Skeletal muscle satellite cell (primary cell): ENCODE measurements at regions not wholly inside any gene's neighbourhood (a gene's known extent, or its start where the extent isn't known, plus 50 kb on each side); places are given as distances from the start of the nearest gene placed in this dataset.

Source experiments
- H3K27me3 ChIP-seq: 2 replicates; pipeline ENCODE4 v1.7.0; 2013; ENCODE audit warnings: low read length; ENCODE audit not compliant: control insufficient read depth, insufficient read depth
- H3K36me3 ChIP-seq: 2 replicates; pipeline ENCODE4 v1.7.0; 2013; ENCODE audit warnings: mild to moderate bottlenecking, control low read depth, low read length; ENCODE audit not compliant: insufficient read depth
- H3K4me1 ChIP-seq: 2 replicates; pipeline ENCODE4 v1.7.0; 2013; ENCODE audit warnings: low read length; ENCODE audit not compliant: control insufficient read depth, insufficient read depth
- H3K4me2 ChIP-seq: 2 replicates; pipeline ENCODE4 v1.7.0; 2013; ENCODE audit warnings: mild to moderate bottlenecking, low read length
- H3K4me3 ChIP-seq: 2 replicates; pipeline ENCODE4 v1.7.0; 2013; ENCODE audit warnings: low read length
- H3K9ac ChIP-seq: 2 replicates; pipeline ENCODE4 v1.7.0; 2013; ENCODE audit warnings: mild to moderate bottlenecking, low read depth, low read length, moderate library complexity
- H3K9me3 ChIP-seq: replicated peaks from 2 replicates; pipeline ENCODE4 v1.7.0; 2013; ENCODE audit warnings: mild to moderate bottlenecking, control low read depth, low read length

DNA sequence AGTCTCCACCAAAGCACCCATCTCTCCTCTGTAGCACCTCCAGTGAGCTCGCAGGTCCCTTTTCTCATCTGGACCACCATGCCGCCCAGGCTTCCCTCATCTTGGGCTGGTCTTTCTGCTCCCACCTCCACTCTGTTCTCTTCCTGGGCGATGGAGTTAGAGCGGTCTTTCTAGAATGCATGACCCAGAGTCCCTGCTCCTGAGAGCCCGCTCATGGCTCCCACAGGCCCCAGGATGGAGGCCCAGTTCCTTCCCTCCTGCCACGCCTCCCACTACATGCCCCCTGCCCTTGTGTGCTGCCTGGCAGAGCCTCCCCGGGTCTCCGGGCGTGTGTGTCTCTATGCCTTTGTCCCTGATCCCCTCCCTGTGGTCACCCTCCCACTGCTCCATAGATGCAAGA is 100.7 kb upstream of the RTL1 start:
- peaks cover 50% of the 10 kb centered on the region for H3K36me3 ChIP-seq
- no peak overlapping the region for H3K4me2 ChIP-seq
- no peaks in the 10 kb centered on the region for H3K9me3 ChIP-seq
- H3K9ac ChIP-seq: no peak overlapping the region
- H3K4me3 ChIP-seq: no peak overlapping the region
- H3K4me1 ChIP-seq: peaks cover 30% of the 10 kb centered on the region
- H3K27me3 ChIP-seq: no peaks in the 10 kb centered on the region

DNA sequence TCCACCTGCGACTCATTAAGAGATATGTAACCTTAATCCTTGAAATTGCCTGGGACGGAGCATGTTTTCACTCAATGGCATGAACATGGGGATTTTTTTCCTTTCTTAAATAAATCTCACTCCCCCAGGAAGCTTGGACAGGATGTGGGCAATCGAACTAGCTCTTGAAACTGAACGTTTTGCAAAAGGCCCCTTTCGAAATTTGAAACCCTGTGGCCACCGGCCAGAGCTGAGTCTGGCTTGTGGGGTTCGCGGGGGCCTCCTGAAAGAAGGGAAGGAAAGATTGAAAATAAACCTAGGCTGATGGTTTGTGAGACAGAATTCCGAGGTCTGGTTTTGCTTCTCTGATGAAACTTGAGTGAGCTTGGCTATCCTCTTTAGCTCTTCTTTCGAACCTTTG is 101.4 kb upstream of the RTL1 start:
- Histone ChIP-seq H3K9ac (no peak overlapping the region), H3K9me3 (no peaks in the 10 kb centered on the region), H3K27me3 (no peaks in the 10 kb centered on the region), H3K4me1 (peaks cover 30% of the 10 kb centered on the region), H3K36me3 (peaks cover 57% of the 10 kb centered on the region), H3K4me3 (no peak overlapping the region), H3K4me2 (no peak overlapping the region)

DNA sequence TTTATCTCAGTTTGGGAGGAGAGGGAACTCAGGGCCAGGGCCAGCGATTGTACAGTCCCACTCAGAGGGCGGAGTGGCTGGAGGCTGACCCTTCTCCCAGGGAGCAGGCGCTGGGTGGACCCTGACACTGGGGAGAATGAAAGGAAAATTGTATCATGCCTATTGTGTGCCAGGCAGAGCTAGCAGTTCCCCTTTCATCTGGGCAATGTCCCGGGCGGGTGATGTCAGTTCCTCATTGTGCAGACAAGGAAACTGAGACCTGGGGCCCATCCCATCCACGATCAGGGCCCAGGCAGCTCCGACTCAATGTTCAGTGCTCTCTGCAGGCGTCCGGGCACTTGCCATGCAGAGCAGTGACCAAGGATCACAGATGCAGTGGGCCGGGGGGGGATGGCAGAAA is 101.9 kb upstream of the RTL1 start:
- Histone ChIP-seq H3K9me3 (no peaks in the 10 kb centered on the region), H3K9ac (no peak overlapping the region), H3K4me1 (peaks cover 29% of the 10 kb centered on the region), H3K27me3 (no peaks in the 10 kb centered on the region), H3K4me3 (no peak overlapping the region), H3K36me3 (peaks cover 57% of the 10 kb centered on the region), H3K4me2 (no peak overlapping the region)

GRCh38 chr14:101006008-101006407 is 102.5 kb upstream of the RTL1 start:
- no peaks in the 10 kb centered on the region for H3K27me3 ChIP-seq
- peaks cover 24% of the 10 kb centered on the region for H3K4me1 ChIP-seq
- no peak overlapping the region for H3K4me3 ChIP-seq
- H3K9me3 ChIP-seq: no peaks in the 10 kb centered on the region
- H3K4me2 ChIP-seq: no peak overlapping the region
- H3K36me3 ChIP-seq: peaks cover 57% of the 10 kb centered on the region
- H3K9ac ChIP-seq: no peak overlapping the region

- H3K9me3 ChIP-seq: no peaks in the 10 kb centered on the region
- H3K9ac ChIP-seq: no peak overlapping the region
- H3K4me2 ChIP-seq: no peak overlapping the region
- H3K4me1 ChIP-seq: peaks cover 13% of the 10 kb centered on the region
- no peaks in the 10 kb centered on the region for H3K27me3 ChIP-seq
- H3K36me3 ChIP-seq: peaks cover 54% of the 10 kb centered on the region
- no peak overlapping the region for H3K4me3 ChIP-seq
Measured at GRCh38 chr14:101007004-101007614, 103.6 kb upstream of the RTL1 start.

DNA sequence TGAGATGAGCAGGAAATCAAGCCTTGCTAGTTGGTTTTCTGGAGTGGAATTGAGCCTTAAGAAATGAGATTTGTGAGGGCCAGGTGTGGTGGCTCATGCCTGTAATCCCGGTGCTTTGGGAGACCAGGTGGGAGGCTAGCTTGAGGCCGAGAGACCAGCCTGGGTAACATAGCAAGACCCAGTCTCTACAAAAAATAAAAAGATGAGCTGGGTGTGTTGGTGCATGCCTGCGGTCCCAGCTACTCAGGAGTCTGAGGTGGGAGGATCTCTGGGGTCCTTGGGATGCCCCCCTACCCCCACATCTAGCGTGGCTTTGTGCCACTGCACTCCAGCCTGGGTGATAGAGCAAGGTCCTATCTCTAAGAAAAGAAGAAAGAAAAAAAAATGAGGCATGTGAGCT is 104.2 kb upstream of the RTL1 start:
- no peak overlapping the region for H3K4me2 ChIP-seq
- H3K36me3 ChIP-seq: peaks cover 47% of the 10 kb centered on the region
- no peaks in the 10 kb centered on the region for H3K27me3 ChIP-seq
- no peak overlapping the region for H3K9ac ChIP-seq
- H3K4me3 ChIP-seq: no peak overlapping the region
- H3K9me3 ChIP-seq: no peaks in the 10 kb centered on the region
- peaks cover 12% of the 10 kb centered on the region for H3K4me1 ChIP-seq

DNA sequence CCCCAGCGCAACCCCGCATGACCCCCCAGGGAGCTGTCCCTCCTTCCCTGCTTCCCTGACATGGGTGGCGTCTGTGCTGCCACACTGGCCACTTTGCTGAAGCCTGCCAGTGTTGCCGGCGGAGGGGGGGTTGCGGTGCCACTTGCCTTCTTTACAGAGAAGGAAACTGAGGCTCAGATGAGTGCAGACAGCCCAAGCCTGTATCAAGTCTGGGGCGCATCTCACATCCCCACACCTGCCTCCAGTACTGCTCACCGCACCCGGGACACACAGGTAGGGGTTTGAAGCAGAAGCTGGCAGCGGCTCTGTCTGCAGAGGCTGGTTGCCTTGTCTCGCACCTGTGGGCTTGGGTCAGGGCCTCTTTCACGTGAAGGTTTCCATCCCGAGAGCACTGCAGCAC is 104.7 kb upstream of the RTL1 start:
- H3K36me3 ChIP-seq: peaks cover 43% of the 10 kb centered on the region
- no peak overlapping the region for H3K4me3 ChIP-seq
- no peaks in the 10 kb centered on the region for H3K9me3 ChIP-seq
- H3K27me3 ChIP-seq: no peaks in the 10 kb centered on the region
- H3K4me1 ChIP-seq: peaks cover 12% of the 10 kb centered on the region
- no peak overlapping the region for H3K9ac ChIP-seq
- no peak overlapping the region for H3K4me2 ChIP-seq

DNA sequence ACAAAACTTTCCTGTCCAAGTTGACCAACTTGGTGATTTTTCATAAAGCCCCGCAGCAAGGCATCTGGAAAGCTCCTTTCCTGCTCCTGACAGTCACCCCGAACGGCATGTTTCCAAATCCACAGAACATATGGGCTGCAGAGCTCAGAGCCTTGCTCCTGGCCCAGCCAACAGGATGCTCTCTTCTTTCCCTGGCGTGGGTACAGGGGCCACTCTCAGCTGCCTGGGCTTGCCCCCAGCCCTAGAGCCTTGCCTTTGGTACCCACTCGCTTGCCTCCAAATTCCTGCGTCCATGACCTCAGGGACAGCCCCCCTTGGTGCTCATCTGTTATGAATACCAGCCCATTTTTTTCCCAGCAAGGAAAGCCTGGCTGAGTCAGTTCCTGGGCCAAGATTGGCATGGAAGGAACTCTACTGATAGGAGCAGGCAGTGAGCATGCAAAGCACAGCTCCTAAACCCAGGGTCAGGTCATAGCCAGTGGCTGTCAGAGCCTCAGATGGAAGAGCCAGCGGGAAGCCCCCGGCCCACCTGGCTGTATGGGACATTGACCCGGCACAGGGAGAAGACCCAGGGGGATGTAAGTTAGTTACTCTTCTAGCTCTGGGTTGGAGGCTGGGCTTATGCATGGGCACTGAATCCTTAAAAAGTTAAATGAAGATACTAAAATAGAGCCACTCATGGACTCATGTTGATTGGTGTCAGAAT is 105.3 kb upstream of the RTL1 start:
- Histone ChIP-seq H3K4me3 (no peak overlapping the region), H3K9me3 (no peaks in the 10 kb centered on the region), H3K9ac (no peak overlapping the region), H3K4me2 (no peak overlapping the region), H3K4me1 (peaks cover 12% of the 10 kb centered on the region), H3K36me3 (peaks cover 41% of the 10 kb centered on the region), H3K27me3 (no peaks in the 10 kb centered on the region)

GRCh38 chr14:101009531-101009930 is 106.0 kb upstream of the RTL1 start:
- Histone ChIP-seq H3K36me3 (peaks cover 38% of the 10 kb centered on the region), H3K4me3 (no peak overlapping the region), H3K9ac (no peak overlapping the region), H3K27me3 (no peaks in the 10 kb centered on the region), H3K9me3 (no peaks in the 10 kb centered on the region), H3K4me2 (no peak overlapping the region), H3K4me1 (peaks cover 9% of the 10 kb centered on the region)

DNA sequence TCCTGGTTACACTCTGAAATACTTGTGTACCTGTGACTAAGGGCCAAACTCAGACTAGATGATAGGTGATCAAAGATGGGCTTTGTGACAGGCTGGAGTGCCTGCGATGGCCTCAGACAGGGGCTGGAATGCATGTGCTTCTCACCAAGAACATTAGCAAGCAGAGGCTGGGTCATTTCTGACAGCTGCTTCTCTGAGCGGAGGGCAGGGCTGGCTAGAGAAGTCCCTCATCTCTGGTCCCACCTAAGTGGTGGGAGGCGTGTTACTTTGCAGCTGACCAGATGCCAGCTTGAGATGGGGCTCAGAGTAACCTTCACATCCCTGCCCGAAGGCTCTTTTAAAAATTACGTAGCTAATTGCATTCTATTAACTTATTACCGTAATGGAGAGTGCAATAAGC is 106.8 kb upstream of the RTL1 start:
- Histone ChIP-seq H3K36me3 (peaks cover 34% of the 10 kb centered on the region), H3K9ac (no peak overlapping the region), H3K4me1 (peaks cover 1% of the 10 kb centered on the region)

GRCh38 chr14:101010835-101011234 is 107.3 kb upstream of the RTL1 start:
- Histone ChIP-seq H3K27me3 (no peaks in the 10 kb centered on the region), H3K4me1 (no peaks in the 10 kb centered on the region), H3K4me2 (no peak overlapping the region), H3K4me3 (no peak overlapping the region), H3K36me3 (peaks cover 34% of the 10 kb centered on the region), H3K9me3 (no peaks in the 10 kb centered on the region), H3K9ac (no peak overlapping the region)

More for the DNA sequence above, 106.8 kb upstream of the RTL1 start:
- no peaks in the 10 kb centered on the region for H3K27me3 ChIP-seq
- H3K4me3 ChIP-seq: no peak overlapping the region
- H3K4me2 ChIP-seq: no peak overlapping the region
- H3K9me3 ChIP-seq: no peaks in the 10 kb centered on the region

DNA sequence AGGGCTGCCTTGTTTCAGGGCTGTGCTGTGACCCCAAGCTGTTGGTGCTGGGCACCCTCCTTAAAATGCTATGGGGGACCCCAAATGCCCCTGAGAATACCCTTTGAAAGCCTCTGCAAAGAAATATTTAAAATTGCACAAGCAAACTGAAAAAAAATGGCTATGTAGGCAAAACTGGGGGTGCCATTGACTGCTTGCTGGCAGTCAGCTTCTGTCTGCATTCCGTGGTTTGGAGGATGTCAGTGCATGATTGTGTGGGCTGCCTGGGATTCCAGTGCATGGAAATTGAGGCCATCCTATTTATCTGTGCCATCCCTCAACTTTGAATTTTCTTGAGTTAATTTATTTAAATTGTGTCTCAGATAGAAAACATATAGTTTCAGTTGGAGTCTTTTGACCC is 113.7 kb upstream of the RTL1 start:
- peaks cover 16% of the 10 kb centered on the region for H3K36me3 ChIP-seq
- H3K4me3 ChIP-seq: no peak overlapping the region
- H3K27me3 ChIP-seq: no peaks in the 10 kb centered on the region
- no peaks in the 10 kb centered on the region for H3K9me3 ChIP-seq
- no peak overlapping the region for H3K9ac ChIP-seq
- H3K4me2 ChIP-seq: no peak overlapping the region
- no peaks in the 10 kb centered on the region for H3K4me1 ChIP-seq
